PC-3 (cell line): ENCODE measurements at regions not wholly inside any gene's neighbourhood (a gene's known extent, or its start where the extent isn't known, plus 50 kb on each side); places are given as distances from the start of the nearest gene placed in this dataset.
A peak's percentile ranks its signal among the peaks of the same experiment; 100 is the strongest.

Source experiments
- ATAC-seq: fragments of 200-7000 bp; cut with Tn5 transposase; 2 replicates; pipeline ENCODE4 v1.9.1; 2020; ENCODE audit warnings: mild to moderate bottlenecking, moderate library complexity
- BruUV-seq: library from RNA; stranded (reverse); fragments of 400-500 nt; replicated peaks from 2 replicates; lab custom pipeline; 2021; lab: Mats Ljungman, UMichigan
- CTCF ChIA-PET: fragments of 300-600 bp; sonication (Branson Sonifier 250); formaldehyde crosslinking; loops from one replicate; lab custom pipeline; 2022; ENCODE audit warnings: antibody characterized with exemption; lab: Charles Lee
- POLR2A ChIA-PET: fragments of 300-600 bp; sonication (Branson Sonifier 250); formaldehyde crosslinking; loops from one replicate; lab custom pipeline; 2022; ENCODE audit warnings: antibody characterized with exemption; ENCODE audit not compliant: unreplicated experiment; lab: Charles Lee
- DNase-seq: peaks from one replicate; pipeline ENCODE4 v3.0.0-alpha.2; 2015
- H2AFZ ChIP-seq: fragments of 300-600 bp; sonication (generic); 2 replicates; pipeline ENCODE4 v1.6.0; 2016; ENCODE audit warnings: antibody characterized with exemption, low read length
- H3F3A ChIP-seq: fragments of 300-600 bp; sonication (generic); one replicate; pipeline ENCODE4 v1.6.0; 2017; ENCODE audit warnings: antibody characterized with exemption, low read length, control low read depth, mild to moderate bottlenecking; ENCODE audit not compliant: unreplicated experiment
- H3K27ac ChIP-seq: fragments of 300-600 bp; sonication (generic); 2 replicates; pipeline ENCODE4 v1.5.1; 2016; ENCODE audit warnings: mild to moderate bottlenecking, low read length
- H3K27me3 ChIP-seq: fragments of 300-600 bp; sonication (generic); 2 replicates; pipeline ENCODE4 v1.6.1; 2016; ENCODE audit warnings: low read length, mixed read lengths
- H3K36me3 ChIP-seq: fragments of 300-600 bp; sonication (generic); 2 replicates; pipeline ENCODE4 v1.6.1; 2016; ENCODE audit warnings: low read depth, mixed run types, low read length, mixed read lengths
- H3K4me1 ChIP-seq: fragments of 300-600 bp; sonication (generic); 2 replicates; pipeline ENCODE4 v1.5.1; 2016; ENCODE audit warnings: low read length; ENCODE audit not compliant: insufficient read depth
- H3K4me2 ChIP-seq: fragments of 300-600 bp; sonication (generic); 2 replicates; pipeline ENCODE4 v1.6.0; 2016; ENCODE audit warnings: low read length
- H3K4me3 ChIP-seq: fragments of 300-600 bp; sonication (generic); 2 replicates; pipeline ENCODE4 v1.5.1; 2016; ENCODE audit warnings: mild to moderate bottlenecking, low read length, mixed read lengths
- H3K79me2 ChIP-seq: fragments of 300-600 bp; sonication (generic); 2 replicates; pipeline ENCODE4 v1.6.1; 2017; ENCODE audit warnings: low read length, mixed read lengths
- H3K9ac ChIP-seq: fragments of 300-600 bp; sonication (generic); 2 replicates; pipeline ENCODE4 v1.6.0; 2016; ENCODE audit warnings: mild to moderate bottlenecking, low read length
- H3K9me2 ChIP-seq: fragments of 300-600 bp; sonication (generic); replicated peaks from 2 replicates; pipeline ENCODE4 v1.6.1; 2016; ENCODE audit warnings: mixed run types, low read length, mixed read lengths
- H3K9me3 ChIP-seq: fragments of 300-600 bp; sonication (generic); 2 replicates; pipeline ENCODE4 v1.6.1; 2016; ENCODE audit warnings: low read length, mixed read lengths
- H4K20me1 ChIP-seq: fragments of 300-600 bp; sonication (generic); 2 replicates; pipeline ENCODE4 v1.6.1; 2016; ENCODE audit warnings: low read length, mixed read lengths
- EZH2 ChIP-seq: fragments of 300-600 bp; sonication (generic); IDR thresholded peaks from one replicate; pipeline ENCODE4 v1.6.1; 2017; ENCODE audit warnings: antibody characterized with exemption, mild to moderate bottlenecking, low read length; ENCODE audit not compliant: unreplicated experiment
- EZH2phosphoT487 ChIP-seq: fragments of 300-600 bp; sonication (generic); IDR thresholded peaks from 2 replicates; pipeline ENCODE4 v1.6.1; 2018; ENCODE audit warnings: mild to moderate bottlenecking, antibody characterized with exemption, low read length, borderline replicate concordance
- intact Hi-C: fragments of 100-400 bp; cut with micrococcal nuclease; formaldehyde crosslinking; loops from 2 replicates; pipeline ENCODE4 v1.9.0; 2023
- TF ChIP-seq, protein P1 (sequence below): fragments of 300-600 bp; sonication (generic); conservative IDR thresholded peaks from 2 replicates; pipeline ENCODE4 v1.5.1; 2017; ENCODE audit warnings: antibody characterized with exemption, low read depth, mild to moderate bottlenecking, low read length

DNA sequence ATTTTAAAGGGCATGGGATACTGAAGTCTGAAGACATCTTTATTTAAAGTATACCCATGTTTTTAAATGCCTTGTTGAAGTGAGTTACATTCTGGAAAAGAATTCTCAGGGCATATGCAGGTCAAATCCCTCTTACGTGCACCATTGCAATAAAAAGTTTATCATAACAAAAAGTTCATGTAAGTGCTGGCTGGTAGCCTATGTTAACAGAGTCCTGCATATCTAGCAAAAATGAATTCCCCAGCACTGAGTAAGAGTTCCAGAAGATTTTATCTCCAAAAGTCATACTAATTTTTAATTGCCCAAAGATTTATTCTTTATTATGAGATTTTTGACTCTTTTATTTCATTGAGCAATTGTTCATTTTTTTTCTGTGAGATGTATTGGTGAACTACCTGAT, 104.7 kb upstream of the ROBO1 start:
- no TSS peak for BruUV-seq

GRCh38 chr3:79871656-79872055, 103.9 kb upstream of the ROBO1 start:
- POLR2A ChIA-PET, result interaction anchor here (0.6 kb wide), 1 partner anchor 24 kb away, joined by 3 read pairs; no protein-coding TSS in a partner anchor
- no peak for ATAC-seq
- Histone ChIP-seq H3K36me3 (no peaks in the 10 kb centered on the region), H2AFZ (no peak overlapping the region), H3K27me3 (no peaks in the 10 kb centered on the region), H3K9me3 (no peaks in the 10 kb centered on the region), H4K20me1 (no peaks in the 10 kb centered on the region), H3K9ac (peak overlapping the region; percentile 17; the same call in 1 of the 2 replicates), H3K79me2 (no peaks in the 10 kb centered on the region), H3K4me3 (no peak overlapping the region), H3F3A (no peaks in the 10 kb centered on the region), H3K9me2 (no peaks in the 10 kb centered on the region), H3K27ac (peak overlapping the region; percentile 68), H3K4me2 (peak overlapping the region; percentile 39), H3K4me1 (peaks cover 26% of the 10 kb centered on the region)
- CTCF ChIA-PET, result no interaction called here
- no TSS peak for BruUV-seq
- DNase-seq, result peak; percentile 47
- TF ChIP-seq, protein P1, sequence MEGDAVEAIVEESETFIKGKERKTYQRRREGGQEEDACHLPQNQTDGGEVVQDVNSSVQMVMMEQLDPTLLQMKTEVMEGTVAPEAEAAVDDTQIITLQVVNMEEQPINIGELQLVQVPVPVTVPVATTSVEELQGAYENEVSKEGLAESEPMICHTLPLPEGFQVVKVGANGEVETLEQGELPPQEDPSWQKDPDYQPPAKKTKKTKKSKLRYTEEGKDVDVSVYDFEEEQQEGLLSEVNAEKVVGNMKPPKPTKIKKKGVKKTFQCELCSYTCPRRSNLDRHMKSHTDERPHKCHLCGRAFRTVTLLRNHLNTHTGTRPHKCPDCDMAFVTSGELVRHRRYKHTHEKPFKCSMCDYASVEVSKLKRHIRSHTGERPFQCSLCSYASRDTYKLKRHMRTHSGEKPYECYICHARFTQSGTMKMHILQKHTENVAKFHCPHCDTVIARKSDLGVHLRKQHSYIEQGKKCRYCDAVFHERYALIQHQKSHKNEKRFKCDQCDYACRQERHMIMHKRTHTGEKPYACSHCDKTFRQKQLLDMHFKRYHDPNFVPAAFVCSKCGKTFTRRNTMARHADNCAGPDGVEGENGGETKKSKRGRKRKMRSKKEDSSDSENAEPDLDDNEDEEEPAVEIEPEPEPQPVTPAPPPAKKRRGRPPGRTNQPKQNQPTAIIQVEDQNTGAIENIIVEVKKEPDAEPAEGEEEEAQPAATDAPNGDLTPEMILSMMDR, result no peak
- TF ChIP-seq EZH2phosphoT487, result no peak
- intact Hi-C loops, result loop anchor here (1.0 to 10.0 kb wide), 4 partner anchors 99 to 337 kb away; no protein-coding TSS in a partner anchor

More for the DNA sequence above, 104.7 kb upstream of the ROBO1 start:
- Histone ChIP-seq H3K27ac (peak overlapping the region; percentile 68), H3K36me3 (no peaks in the 10 kb centered on the region), H3K79me2 (no peaks in the 10 kb centered on the region), H4K20me1 (no peaks in the 10 kb centered on the region), H3K9me3 (no peaks in the 10 kb centered on the region), H3K4me3 (no peak overlapping the region), H3F3A (no peaks in the 10 kb centered on the region), H3K27me3 (no peaks in the 10 kb centered on the region), H2AFZ (no peak overlapping the region), H3K4me1 (peaks cover 26% of the 10 kb centered on the region), H3K9me2 (no peaks in the 10 kb centered on the region), H3K9ac (no peak overlapping the region), H3K4me2 (peak overlapping the region; percentile 21)
- ChIA-PET POLR2A (no interaction called here), CTCF (no interaction called here)
- intact Hi-C loops, result loop anchor here (1.0 to 10.0 kb wide), 4 partner anchors 100 to 338 kb away; no protein-coding TSS in a partner anchor
- TF ChIP-seq EZH2phosphoT487 (no peak), EZH2 (no peak)
- TF ChIP-seq, protein P1, result no peak
- ATAC-seq (peak; percentile 97), DNase-seq (peak; percentile 94)

- ATAC-seq, result no peak
- Histone ChIP-seq H4K20me1 (no peaks in the 10 kb centered on the region), H3K9ac (no peak overlapping the region), H3K4me2 (no peak overlapping the region), H3K27ac (no peak overlapping the region), H3K4me1 (peaks cover 26% of the 10 kb centered on the region), H3K36me3 (no peaks in the 10 kb centered on the region), H3K79me2 (no peaks in the 10 kb centered on the region), H3K27me3 (no peaks in the 10 kb centered on the region), H3K9me2 (no peaks in the 10 kb centered on the region), H3K9me3 (no peaks in the 10 kb centered on the region), H3K4me3 (no peak overlapping the region), H2AFZ (no peak overlapping the region), H3F3A (no peaks in the 10 kb centered on the region)
- DNase-seq, result no peak
- BruUV-seq, result no TSS peak
- TF ChIP-seq EZH2, result no peak
- TF ChIP-seq, protein P1, result no peak
- TF ChIP-seq EZH2phosphoT487, result no peak
- intact Hi-C loops, result loop anchor here (5.0 to 10.0 kb wide), 3 partner anchors 98 to 325 kb away; no protein-coding TSS in a partner anchor
- ChIA-PET CTCF (no interaction called here), POLR2A (no interaction called here)
Measured at GRCh38 chr3:79870313-79870620, 102.5 kb upstream of the ROBO1 start.
